ENCODE measurements at regions not wholly inside any gene's neighbourhood (a gene's known extent, or its start where the extent isn't known, plus 50 kb on each side); places are given as distances from the start of the nearest gene placed in this dataset.
A peak's percentile ranks its signal among the peaks of the same experiment; 100 is the strongest.

DNA sequence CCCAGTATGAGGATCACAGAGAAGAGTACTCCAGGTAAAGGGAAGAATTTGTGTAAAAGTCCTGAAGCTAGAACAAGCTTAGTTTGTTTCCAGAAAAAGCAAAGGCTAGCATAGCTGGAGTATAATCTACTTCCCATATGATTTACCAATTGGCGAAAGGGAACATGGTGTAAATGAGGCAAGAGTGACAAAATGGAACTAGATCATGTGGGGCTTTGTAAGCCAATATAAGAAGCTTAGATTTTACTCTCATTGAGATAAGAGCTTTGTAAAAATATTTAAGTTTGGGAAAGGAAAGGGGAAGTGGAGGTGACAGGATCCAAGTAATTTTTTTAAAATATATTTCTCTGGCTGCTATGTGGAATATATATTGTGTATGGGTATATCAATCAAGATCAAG lies 234.9 kb downstream of the KCTD12 start:
- TF ChIP-seq, protein P1, sequence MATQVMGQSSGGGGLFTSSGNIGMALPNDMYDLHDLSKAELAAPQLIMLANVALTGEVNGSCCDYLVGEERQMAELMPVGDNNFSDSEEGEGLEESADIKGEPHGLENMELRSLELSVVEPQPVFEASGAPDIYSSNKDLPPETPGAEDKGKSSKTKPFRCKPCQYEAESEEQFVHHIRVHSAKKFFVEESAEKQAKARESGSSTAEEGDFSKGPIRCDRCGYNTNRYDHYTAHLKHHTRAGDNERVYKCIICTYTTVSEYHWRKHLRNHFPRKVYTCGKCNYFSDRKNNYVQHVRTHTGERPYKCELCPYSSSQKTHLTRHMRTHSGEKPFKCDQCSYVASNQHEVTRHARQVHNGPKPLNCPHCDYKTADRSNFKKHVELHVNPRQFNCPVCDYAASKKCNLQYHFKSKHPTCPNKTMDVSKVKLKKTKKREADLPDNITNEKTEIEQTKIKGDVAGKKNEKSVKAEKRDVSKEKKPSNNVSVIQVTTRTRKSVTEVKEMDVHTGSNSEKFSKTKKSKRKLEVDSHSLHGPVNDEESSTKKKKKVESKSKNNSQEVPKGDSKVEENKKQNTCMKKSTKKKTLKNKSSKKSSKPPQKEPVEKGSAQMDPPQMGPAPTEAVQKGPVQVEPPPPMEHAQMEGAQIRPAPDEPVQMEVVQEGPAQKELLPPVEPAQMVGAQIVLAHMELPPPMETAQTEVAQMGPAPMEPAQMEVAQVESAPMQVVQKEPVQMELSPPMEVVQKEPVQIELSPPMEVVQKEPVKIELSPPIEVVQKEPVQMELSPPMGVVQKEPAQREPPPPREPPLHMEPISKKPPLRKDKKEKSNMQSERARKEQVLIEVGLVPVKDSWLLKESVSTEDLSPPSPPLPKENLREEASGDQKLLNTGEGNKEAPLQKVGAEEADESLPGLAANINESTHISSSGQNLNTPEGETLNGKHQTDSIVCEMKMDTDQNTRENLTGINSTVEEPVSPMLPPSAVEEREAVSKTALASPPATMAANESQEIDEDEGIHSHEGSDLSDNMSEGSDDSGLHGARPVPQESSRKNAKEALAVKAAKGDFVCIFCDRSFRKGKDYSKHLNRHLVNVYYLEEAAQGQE (IDR thresholded peaks at IDR 0.05; ENCODE audit: insufficient replicate concordance, low read depth) = no peak
- peak; percentile 53 for TF ChIP-seq SPI1 (IDR thresholded peaks at IDR 0.05; ENCODE audit: borderline replicate concordance, low read depth)
- TF ChIP-seq POLR2AphosphoS5 (IDR thresholded peaks at IDR 0.05; ENCODE audit: low read depth) = no peak
- no peak for TF ChIP-seq GABPA (IDR thresholded peaks at IDR 0.05; ENCODE audit: low read depth)
- no peaks in the 10 kb centered on the region for H3K27me3 ChIP-seq (ENCODE audit: insufficient read depth, poor library complexity, severe bottlenecking)
- no peak overlapping the region for H3K27ac ChIP-seq (replicated peaks)
- DNase-seq (ENCODE audit: low read depth in 1 of 2, low spot score in 1 of 2) = no peak
- H3K4me3 ChIP-seq (replicated peaks; ENCODE audit: insufficient read depth, low read length) = no peak overlapping the region

- Histone ChIP-seq H3K4me3 (replicated peaks; ENCODE audit: insufficient read depth, low read length) (no peak overlapping the region), H3K27me3 (ENCODE audit: insufficient read depth, poor library complexity, severe bottlenecking) (peaks cover 4% of the 10 kb centered on the region), H3K27ac (replicated peaks) (no peak overlapping the region)
- no peak for TF ChIP-seq POLR2AphosphoS5 (IDR thresholded peaks at IDR 0.05; ENCODE audit: low read depth)
- TF ChIP-seq, protein P1 (IDR thresholded peaks at IDR 0.05; ENCODE audit: insufficient replicate concordance, low read depth) = no peak
- DNase-seq (ENCODE audit: low read depth in 1 of 2, low spot score in 1 of 2) = no peak
These were observed 238.7 kb downstream of the KCTD12 start for GRCh38 chr13:76647550-76647949.

GRCh38 chr13:76646946-76647345 lies 239.3 kb downstream of the KCTD12 start:
- Histone ChIP-seq H3K4me3 (replicated peaks; ENCODE audit: insufficient read depth, low read length) (no peak overlapping the region), H3K27ac (replicated peaks) (no peak overlapping the region), H3K27me3 (ENCODE audit: insufficient read depth, poor library complexity, severe bottlenecking) (peaks cover 4% of the 10 kb centered on the region)
- TF ChIP-seq GABPA (IDR thresholded peaks at IDR 0.05; ENCODE audit: low read depth) (no peak), CTCF (IDR thresholded peaks at IDR 0.05; ENCODE audit: insufficient read depth, low read length) (no peak), POLR2AphosphoS5 (IDR thresholded peaks at IDR 0.05; ENCODE audit: low read depth) (no peak), SPI1 (IDR thresholded peaks at IDR 0.05; ENCODE audit: borderline replicate concordance, low read depth) (no peak)
- TF ChIP-seq, protein P1 (IDR thresholded peaks at IDR 0.05; ENCODE audit: insufficient replicate concordance, low read depth) = no peak
- no peak for DNase-seq (ENCODE audit: low read depth in 1 of 2, low spot score in 1 of 2)

DNA sequence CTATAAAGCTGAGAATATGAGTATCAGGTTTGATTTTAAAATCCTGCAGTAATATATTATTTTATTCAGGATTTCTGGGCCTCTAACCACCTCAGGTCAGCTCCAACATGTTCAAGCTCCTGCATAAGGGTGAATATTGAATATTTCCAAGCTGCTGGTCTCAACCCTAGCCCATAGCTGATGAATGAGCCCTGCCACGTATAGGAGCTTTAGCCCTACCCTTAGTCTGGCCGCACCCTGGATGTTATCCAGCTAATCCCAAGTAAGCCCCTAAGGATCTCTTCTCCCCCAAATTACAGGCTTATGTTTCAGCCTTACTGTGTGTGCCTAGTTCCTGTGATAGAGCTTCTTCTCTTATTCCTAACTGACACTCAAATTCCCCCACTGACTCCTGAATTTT lies 240.6 kb downstream of the KCTD12 start:
- Histone ChIP-seq H3K27me3 (ENCODE audit: insufficient read depth, poor library complexity, severe bottlenecking) (peaks cover 4% of the 10 kb centered on the region), H3K27ac (replicated peaks) (no peak overlapping the region), H3K4me3 (replicated peaks; ENCODE audit: insufficient read depth, low read length) (no peak overlapping the region)
- TF ChIP-seq GABPA (IDR thresholded peaks at IDR 0.05; ENCODE audit: low read depth) (no peak), CTCF (IDR thresholded peaks at IDR 0.05; ENCODE audit: insufficient read depth, low read length) (no peak), POLR2AphosphoS5 (IDR thresholded peaks at IDR 0.05; ENCODE audit: low read depth) (no peak), SPI1 (IDR thresholded peaks at IDR 0.05; ENCODE audit: borderline replicate concordance, low read depth) (no peak)
- TF ChIP-seq, protein P1 (IDR thresholded peaks at IDR 0.05; ENCODE audit: insufficient replicate concordance, low read depth) = no peak
- no peak for DNase-seq (ENCODE audit: low read depth in 1 of 2, low spot score in 1 of 2)
